ENCODE measurements at regions not wholly inside any gene's neighbourhood (a gene's known extent, or its start where the extent isn't known, plus 50 kb on each side); places are given as distances from the start of the nearest gene placed in this dataset.

DNA sequence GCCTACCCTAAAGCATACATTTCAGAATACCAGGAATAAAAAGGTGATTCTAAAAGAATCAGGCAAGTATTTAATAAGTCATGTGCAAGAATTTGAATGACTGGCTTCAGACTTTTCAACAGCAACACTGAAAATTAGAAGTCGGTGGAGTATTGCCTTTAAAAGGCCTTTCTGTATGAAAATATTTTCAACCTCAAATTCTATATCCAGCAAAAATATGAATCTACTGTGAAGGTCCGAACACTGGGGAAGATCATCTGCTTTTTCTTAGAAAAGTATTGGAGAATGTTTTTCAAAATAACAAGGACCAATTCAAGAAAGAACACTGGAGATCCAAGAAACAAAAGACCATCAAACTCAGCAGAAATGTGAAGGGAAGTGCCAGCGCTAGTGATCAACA is 459.5 kb upstream of the KLF12 start:
- Histone ChIP-seq H3K9me3 (replicated peaks; ENCODE audit: control insufficient read depth, insufficient read depth, low read length) (no peaks in the 10 kb centered on the region), H3K27me3 (replicated peaks in 1 of 2; ENCODE audit: control insufficient read depth in 2 of 2, insufficient read depth in 2 of 2, low read length in 1 of 2) (no peaks in the 10 kb centered on the region), H3K9ac (ENCODE audit: control insufficient read depth, insufficient read depth, low read length) (no peak overlapping the region), H4K20me1 (ENCODE audit: control insufficient read depth, insufficient read depth) (no peaks in the 10 kb centered on the region), H3K27ac (ENCODE audit: control insufficient read depth, insufficient read depth) (no peak overlapping the region), H3K36me3 (ENCODE audit: control insufficient read depth in 2 of 2, insufficient read depth in 2 of 2, low read length in 1 of 2) (no peaks in the 10 kb centered on the region), H2AFZ (ENCODE audit: control insufficient read depth, low read depth, low read length) (no peak overlapping the region), H3K4me3 (no peak overlapping the region), H3K79me2 (ENCODE audit: control insufficient read depth, insufficient read depth, low read length) (no peaks in the 10 kb centered on the region), H3K4me2 (ENCODE audit: control insufficient read depth, insufficient read depth) (no peak overlapping the region), H3K4me1 (ENCODE audit: control insufficient read depth, insufficient read depth, low read length) (no peaks in the 10 kb centered on the region)
- CTCF ChIA-PET = no interaction called here
- FAIRE-seq (no peak), ATAC-seq (no peak), DNase-seq (ENCODE audit: low read depth, low spot score) (no peak)
- intact Hi-C loops (cut with micrococcal nuclease; ENCODE audit: unreplicated experiment) = no loop called here
- no TSS peak for BruUV-seq (replicated peaks)
- SMC1A ChIA-PET (ENCODE audit: uncharacterized antibody, unreplicated experiment) = no interaction called here
- no peak for TF ChIP-seq KAT2A (conservative IDR thresholded peaks at IDR 0.05; ENCODE audit: control insufficient read depth, low read depth, low read length)
- TF ChIP-seq ZNF384 (IDR thresholded peaks at IDR 0.05; ENCODE audit: borderline replicate concordance, low read depth, low read length) = no peak
- TF ChIP-seq NR2C2 (IDR thresholded peaks at IDR 0.05; ENCODE audit: borderline replicate concordance, control insufficient read depth, insufficient read length, low read depth) = no peak
- TF ChIP-seq TCF12 (IDR thresholded peaks at IDR 0.05; ENCODE audit: low read depth, low read length) = no peak
- no peak for TF ChIP-seq FOXK2 (IDR thresholded peaks at IDR 0.05)
- TF ChIP-seq, protein P1, sequence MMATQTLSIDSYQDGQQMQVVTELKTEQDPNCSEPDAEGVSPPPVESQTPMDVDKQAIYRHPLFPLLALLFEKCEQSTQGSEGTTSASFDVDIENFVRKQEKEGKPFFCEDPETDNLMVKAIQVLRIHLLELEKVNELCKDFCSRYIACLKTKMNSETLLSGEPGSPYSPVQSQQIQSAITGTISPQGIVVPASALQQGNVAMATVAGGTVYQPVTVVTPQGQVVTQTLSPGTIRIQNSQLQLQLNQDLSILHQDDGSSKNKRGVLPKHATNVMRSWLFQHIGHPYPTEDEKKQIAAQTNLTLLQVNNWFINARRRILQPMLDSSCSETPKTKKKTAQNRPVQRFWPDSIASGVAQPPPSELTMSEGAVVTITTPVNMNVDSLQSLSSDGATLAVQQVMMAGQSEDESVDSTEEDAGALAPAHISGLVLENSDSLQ (IDR thresholded peaks at IDR 0.05) = no peak
- TF ChIP-seq, protein P2, sequence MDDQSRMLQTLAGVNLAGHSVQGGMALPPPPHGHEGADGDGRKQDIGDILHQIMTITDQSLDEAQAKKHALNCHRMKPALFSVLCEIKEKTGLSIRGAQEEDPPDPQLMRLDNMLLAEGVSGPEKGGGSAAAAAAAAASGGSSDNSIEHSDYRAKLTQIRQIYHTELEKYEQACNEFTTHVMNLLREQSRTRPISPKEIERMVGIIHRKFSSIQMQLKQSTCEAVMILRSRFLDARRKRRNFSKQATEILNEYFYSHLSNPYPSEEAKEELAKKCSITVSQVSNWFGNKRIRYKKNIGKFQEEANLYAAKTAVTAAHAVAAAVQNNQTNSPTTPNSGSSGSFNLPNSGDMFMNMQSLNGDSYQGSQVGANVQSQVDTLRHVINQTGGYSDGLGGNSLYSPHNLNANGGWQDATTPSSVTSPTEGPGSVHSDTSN (IDR thresholded peaks at IDR 0.05; ENCODE audit: insufficient replicate concordance, low read depth, low read length) = no peak
- TF ChIP-seq ZZZ3 (IDR thresholded peaks at IDR 0.05; ENCODE audit: control insufficient read depth, insufficient read length, low read depth) = no peak
- TF ChIP-seq, protein P3, sequence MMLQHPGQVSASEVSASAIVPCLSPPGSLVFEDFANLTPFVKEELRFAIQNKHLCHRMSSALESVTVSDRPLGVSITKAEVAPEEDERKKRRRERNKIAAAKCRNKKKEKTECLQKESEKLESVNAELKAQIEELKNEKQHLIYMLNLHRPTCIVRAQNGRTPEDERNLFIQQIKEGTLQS (IDR thresholded peaks at IDR 0.05; ENCODE audit: borderline replicate concordance, extremely low read depth, low read depth, low read length) = no peak
- TF ChIP-seq SRF (IDR thresholded peaks at IDR 0.05; ENCODE audit: low read depth in 2 of 2, low read length in 2 of 2) = no peak
- no peak for TF ChIP-seq BMI1 (IDR thresholded peaks at IDR 0.05; ENCODE audit: borderline replicate concordance)
- TF ChIP-seq PAX8 (IDR thresholded peaks at IDR 0.05) = no peak
- TF ChIP-seq CHD1 (IDR thresholded peaks at IDR 0.05; ENCODE audit: low read depth, low read length) = no peak
- TF ChIP-seq CHD4 (IDR thresholded peaks at IDR 0.05) = no peak
- no peak for TF ChIP-seq MTA3 (IDR thresholded peaks at IDR 0.05; ENCODE audit: borderline replicate concordance, low read length)
- POLR2A ChIA-PET = no interaction called here
- in situ Hi-C loops (cut with MboI) = no loop called here
- 61% methylated on average over 3 of the region's 3 CpGs for WGBS (ENCODE audit: insufficient coverage, insufficient replicate concordance, low lambda C conversion rate, missing lambda C conversion rate)
- RAD21 ChIA-PET (ENCODE audit: unreplicated experiment) = no interaction called here
